Activated CD8-positive, alpha-beta memory T cell treated with anti-CD3 and anti-CD28 coated beads for 36 hours (primary cell): ENCODE measurements at regions not wholly inside any gene's neighbourhood (a gene's known extent, or its start where the extent isn't known, plus 50 kb on each side); places are given as distances from the start of the nearest gene placed in this dataset.

ENCODE experiments used
- CTCF ChIA-PET: fragments of 350-600 bp; sonication (Branson Sonifier 250); formaldehyde crosslinking; loops from one replicate; lab custom pipeline; 2021; ENCODE audit warnings: antibody characterized with exemption; lab: Charles Lee
- POLR2A ChIA-PET: fragments of 350-600 bp; sonication (Branson Sonifier 250); formaldehyde crosslinking; loops from one replicate; lab custom pipeline; 2021; ENCODE audit warnings: antibody characterized with exemption; lab: Charles Lee

- CTCF ChIA-PET, result no interaction called here
- POLR2A ChIA-PET, result no interaction called here
Observed at GRCh38 chr12:30391766-30392366, 303.8 kb downstream of the IPO8 start.

GRCh38 chr12:30385706-30386105, 310.0 kb downstream of the IPO8 start:
- POLR2A ChIA-PET, result no interaction called here

GRCh38 chr12:30384976-30385375, 310.7 kb downstream of the IPO8 start:
- POLR2A ChIA-PET, result no interaction called here
- CTCF ChIA-PET, result interaction anchor here (1.1 kb wide), 1 partner anchor 23 kb away, joined by 3 read pairs; no protein-coding TSS in a partner anchor

More at GRCh38 chr12:30385706-30386105, 310.0 kb downstream of the IPO8 start:
- CTCF ChIA-PET, result interaction anchor here (1.1 kb wide), 1 partner anchor 24 kb away, joined by 3 read pairs; no protein-coding TSS in a partner anchor

- ChIA-PET CTCF (no interaction called here), POLR2A (no interaction called here)
Observed at GRCh38 chr12:30378307-30378706, 317.4 kb downstream of the IPO8 start.

GRCh38 chr12:30364822-30365221, 330.8 kb downstream of the IPO8 start:
- CTCF ChIA-PET, result no interaction called here
- POLR2A ChIA-PET, result no interaction called here

GRCh38 chr12:30361145-30361544, 334.5 kb downstream of the IPO8 start:
- POLR2A ChIA-PET, result no interaction called here
- CTCF ChIA-PET, result no interaction called here

- ChIA-PET CTCF (no interaction called here), POLR2A (no interaction called here)
Observed at GRCh38 chr12:30358671-30359070, 337.0 kb downstream of the IPO8 start.

GRCh38 chr12:30357766-30358490, 337.7 kb downstream of the IPO8 start:
- CTCF ChIA-PET, result no interaction called here

GRCh38 chr12:30345744-30346471, 349.8 kb downstream of the IPO8 start:
- ChIA-PET CTCF (no interaction called here), POLR2A (no interaction called here)

More at GRCh38 chr12:30357766-30358490, 337.7 kb downstream of the IPO8 start:
- POLR2A ChIA-PET, result no interaction called here

GRCh38 chr12:30330565-30330964, 365.1 kb downstream of the IPO8 start:
- ChIA-PET CTCF (no interaction called here), POLR2A (no interaction called here)

GRCh38 chr12:30329281-30329680, 366.4 kb downstream of the IPO8 start:
- CTCF ChIA-PET, result no interaction called here

GRCh38 chr12:30323008-30323407, 372.7 kb downstream of the IPO8 start:
- ChIA-PET POLR2A (no interaction called here), CTCF (no interaction called here)

More at GRCh38 chr12:30329281-30329680, 366.4 kb downstream of the IPO8 start:
- POLR2A ChIA-PET, result no interaction called here

- POLR2A ChIA-PET, result no interaction called here
- CTCF ChIA-PET, result no interaction called here
Observed at GRCh38 chr12:30320561-30320960, 375.1 kb downstream of the IPO8 start.

- POLR2A ChIA-PET, result no interaction called here
- CTCF ChIA-PET, result no interaction called here
Observed at GRCh38 chr12:30314506-30315100, 381.1 kb downstream of the IPO8 start.

- CTCF ChIA-PET, result no interaction called here
- POLR2A ChIA-PET, result no interaction called here
Observed at GRCh38 chr12:30308010-30308717, 387.5 kb downstream of the IPO8 start.

GRCh38 chr12:30304528-30304927, 391.1 kb downstream of the IPO8 start:
- ChIA-PET POLR2A (no interaction called here), CTCF (no interaction called here)

GRCh38 chr12:30301291-30301690, 394.4 kb downstream of the IPO8 start:
- CTCF ChIA-PET, result no interaction called here
- POLR2A ChIA-PET, result no interaction called here

GRCh38 chr12:30296486-30296885, 399.2 kb downstream of the IPO8 start:
- POLR2A ChIA-PET, result no interaction called here
- CTCF ChIA-PET, result no interaction called here

GRCh38 chr12:30286345-30286926, 409.2 kb downstream of the IPO8 start:
- POLR2A ChIA-PET, result no interaction called here

More at GRCh38 chr12:30286345-30286926, 409.2 kb downstream of the IPO8 start:
- CTCF ChIA-PET, result no interaction called here
